HCT116 (cell line): ENCODE measurements at regions not wholly inside any gene's neighbourhood (a gene's known extent, or its start where the extent isn't known, plus 50 kb on each side); places are given as distances from the start of the nearest gene placed in this dataset.

Experiments used
- ATAC-seq: fragments of 200-7000 bp; cut with Tn5 transposase; 2 replicates; pipeline ENCODE4 v1.9.1; 2020; ENCODE audit warnings: mild to moderate bottlenecking, moderate library complexity
- BruUV-seq: library from RNA; stranded (reverse); fragments of 400-500 nt; replicated peaks from 2 replicates; lab custom pipeline; 2021; lab: Mats Ljungman, UMichigan
- CTCF ChIA-PET: fragments of 300-600 bp; sonication (Branson Sonifier 250); formaldehyde crosslinking; loops from one replicate; lab custom pipeline; 2021; ENCODE audit warnings: antibody characterized with exemption; lab: Charles Lee
- POLR2A ChIA-PET: fragments of 300-600, 350-600 bp; sonication (Branson Sonifier 250); formaldehyde crosslinking; loops from one replicate; lab custom pipeline; 2021; ENCODE audit warnings: antibody characterized with exemption; lab: Charles Lee
- RAD21 ChIA-PET, 2 experiments: fragments of 300-600 bp; sonication (Branson Sonifier 250); formaldehyde crosslinking; loops; one replicate each; lab custom pipeline; 2023; ENCODE audit warnings: low total read pairs in 2 of 2; ENCODE audit not compliant: uncharacterized antibody in 2 of 2, unreplicated experiment in 2 of 2, low non-redundant PET in 1 of 2; lab: Charles Lee
- DNase-seq: peaks from one replicate; pipeline ENCODE4 v3.0.0-alpha.2; 2010; ENCODE audit warnings: low read depth, low spot score
- H2AFZ ChIP-seq: fragments of 200-600 bp; shearing (Covaris generic), sonication (generic); 2 replicates; pipeline ENCODE4 v1.6.1; 2017; ENCODE audit warnings: low read depth, mixed run types, mixed read lengths, antibody characterized with exemption, low read length; ENCODE audit not compliant: poor library complexity, severe bottlenecking
- H3K27ac ChIP-seq: 2 replicates; pipeline ENCODE4 v1.5.1; 2012; ENCODE audit warnings: low read depth, low read length
- H3K27me3 ChIP-seq: fragments of 200-600 bp; sonication (generic); 2 replicates; pipeline ENCODE4 v1.6.1; 2016; ENCODE audit warnings: mixed run types, low read length, mixed read lengths; ENCODE audit not compliant: insufficient read depth
- H3K36me3 ChIP-seq, 2 experiments: fragments of 200-500 bp in 1 of 2; fragments of 200-600 bp in 1 of 2; sonication (Bioruptor generic) in 1 of 2; sonication (generic) in 1 of 2; 2 replicates each; pipeline versions ENCODE4 v1.5.1 to v1.6.1; 2014 to 2016; ENCODE audit warnings: low read length in 2 of 2, inconsistent platforms in 1 of 2, mixed read lengths in 1 of 2, mixed run types in 1 of 2; ENCODE audit not compliant: insufficient read depth in 2 of 2, control insufficient read depth in 1 of 2
- H3K4me1 ChIP-seq, 2 experiments: fragments of 200-600 bp in 1 of 2; sonication (generic) in 1 of 2; 2 replicates each; pipeline versions ENCODE4 v1.5.1 to v1.6.1; 2012 to 2017; ENCODE audit warnings: low read length in 2 of 2, inconsistent platforms in 1 of 2, mild to moderate bottlenecking in 1 of 2, mixed read lengths in 1 of 2, mixed run types in 1 of 2, moderate library complexity in 1 of 2; ENCODE audit not compliant: insufficient read depth in 2 of 2, control insufficient read depth in 1 of 2
- H3K4me2 ChIP-seq: fragments of 200-600 bp; sonication (generic); 2 replicates; pipeline ENCODE4 v1.6.1; 2017; ENCODE audit warnings: mixed run types, low read length, mixed read lengths
- H3K4me3 ChIP-seq, 2 experiments: fragments of 200-600 bp in 1 of 2; sonication (generic) in 1 of 2; replicated peaks in 1 of 2; 2 replicates each; pipeline ENCODE4 v1.5.1; 2011 to 2016; ENCODE audit warnings: low read length in 2 of 2, control low read depth in 1 of 2, low read depth in 1 of 2, mild to moderate bottlenecking in 1 of 2, mixed read lengths in 1 of 2, mixed run types in 1 of 2
- H3K79me2 ChIP-seq: fragments of 200-600 bp; sonication (generic); 2 replicates; pipeline ENCODE4 v1.6.1; 2017; ENCODE audit warnings: mild to moderate bottlenecking, mixed run types, low read length, moderate library complexity, mixed read lengths; ENCODE audit not compliant: insufficient read depth
- H3K9ac ChIP-seq: fragments of 200-600 bp; sonication (generic); 2 replicates; pipeline ENCODE4 v1.6.1; 2016; ENCODE audit warnings: low read length, mixed read lengths
- H3K9me2 ChIP-seq: fragments of 200-600 bp; sonication (generic), shearing (Covaris generic); 2 replicates; pipeline ENCODE4 v1.6.1; 2017; ENCODE audit warnings: mixed run types, mild to moderate bottlenecking, moderate library complexity; ENCODE audit not compliant: insufficient read depth
- H3K9me3 ChIP-seq, 2 experiments: fragments of 200-500 bp in 1 of 2; fragments of 200-600 bp in 1 of 2; sonication (Bioruptor generic) in 1 of 2; sonication (generic) in 1 of 2; 2 replicates each; pipeline ENCODE4 v1.6.1; 2014 to 2017; ENCODE audit warnings: low read length in 2 of 2, mixed read lengths in 2 of 2, inconsistent platforms in 1 of 2, low read depth in 1 of 2, mild to moderate bottlenecking in 1 of 2, mixed run types in 1 of 2, moderate library complexity in 1 of 2; ENCODE audit not compliant: control insufficient read depth in 1 of 2, insufficient read depth in 1 of 2
- H4K20me1 ChIP-seq: fragments of 200-600 bp; sonication (generic), shearing (Covaris generic); 2 replicates; pipeline ENCODE4 v1.6.1; 2017; ENCODE audit warnings: mixed run types, mild to moderate bottlenecking, moderate library complexity; ENCODE audit not compliant: insufficient read depth
- ELF1 ChIP-seq: IDR thresholded peaks from 2 replicates; pipeline ENCODE4 v1.6.1; 2012; ENCODE audit warnings: low read depth, borderline replicate concordance
- FOSL1 ChIP-seq: IDR thresholded peaks from 2 replicates; pipeline ENCODE4 v1.6.1; 2012; ENCODE audit warnings: low read depth
- MAX ChIP-seq: IDR thresholded peaks from 2 replicates; pipeline ENCODE4 v1.6.1; 2012
- POLR2A ChIP-seq: IDR thresholded peaks from 2 replicates; pipeline ENCODE4 v1.7.0; 2011; ENCODE audit warnings: borderline replicate concordance; ENCODE audit not compliant: insufficient read depth, insufficient read length; ENCODE audit errors: extremely low read depth
- REST ChIP-seq: IDR thresholded peaks from 2 replicates; pipeline ENCODE4 v1.6.1; 2012; ENCODE audit warnings: low read depth
- TCF7L2 ChIP-seq: IDR thresholded peaks from 2 replicates; pipeline ENCODE4 v1.7.0; 2011; ENCODE audit warnings: borderline replicate concordance, inconsistent platforms; ENCODE audit not compliant: insufficient read depth, insufficient read length; ENCODE audit errors: extremely low read depth
- YY1 ChIP-seq: IDR thresholded peaks from 2 replicates; pipeline ENCODE4 v1.6.1; 2011; ENCODE audit warnings: low read length, low read depth, moderate library complexity, mild to moderate bottlenecking; ENCODE audit not compliant: insufficient replicate concordance; ENCODE audit errors: extremely low read depth
- intact Hi-C: fragments of 100-400 bp; cut with micrococcal nuclease; formaldehyde crosslinking; loops from 2 replicates; pipeline ENCODE4 v1.10.0; 2022

GRCh38 chr1:59154401-59154800 lies 142.5 kb upstream of the FGGY start:
- H3K27me3 ChIP-seq: no peaks in the 10 kb centered on the region
- H4K20me1 ChIP-seq: no peaks in the 10 kb centered on the region
- H3K36me3 ChIP-seq: no peaks in the 10 kb centered on the region
- H2AFZ ChIP-seq: no peak overlapping the region
- ChIA-PET RAD21 (no interaction called here), POLR2A (no interaction called here), CTCF (no interaction called here)
- ATAC-seq (no peak), DNase-seq (no peak)
- no peaks in the 10 kb centered on the region for H3K9me2 ChIP-seq
- H3K4me2 ChIP-seq: no peak overlapping the region
- TF ChIP-seq REST (no peak), FOSL1 (no peak), MAX (no peak), TCF7L2 (no peak), POLR2A (no peak), YY1 (no peak), ELF1 (no peak)
- H3K9ac ChIP-seq: no peak overlapping the region
- no peak overlapping the region for H3K4me3 ChIP-seq
- H3K27ac ChIP-seq: no peak overlapping the region
- H3K79me2 ChIP-seq: no peaks in the 10 kb centered on the region
- no TSS peak for BruUV-seq
- intact Hi-C loops: loop anchor here (10.0 kb wide), 1 partner anchor 140 kb away; the partner anchor contains the start of gene FGGY
- H3K9me3 ChIP-seq: peaks cover 0 to 4% of the 10 kb centered on the region in 2 experiments; a peak in 1 of 4 replicates
- H3K4me1 ChIP-seq: peaks cover 22 to 40% of the 10 kb centered on the region in 2 experiments; a peak in 3 of 4 replicates
